H9 (cell line): ENCODE measurements at regions not wholly inside any gene's neighbourhood (a gene's known extent, or its start where the extent isn't known, plus 50 kb on each side); places are given as distances from the start of the nearest gene placed in this dataset.

Source experiments
- DNase-seq: peaks from one replicate; pipeline ENCODE4 v3.0.0-alpha.2; 2017
- H2AFZ ChIP-seq: one replicate; pipeline ENCODE4 v1.6.1; 2013; ENCODE audit warnings: mild to moderate bottlenecking, low read length, control low read depth, moderate library complexity
- H2AK5ac ChIP-seq: 2 replicates; pipeline ENCODE4 v1.6.1; 2013; ENCODE audit warnings: low read length, control low read depth, mixed read lengths; ENCODE audit not compliant: insufficient read length
- H2BK120ac ChIP-seq: one replicate; pipeline ENCODE4 v1.6.1; 2013; ENCODE audit warnings: low read depth, mild to moderate bottlenecking, low read length, control low read depth, inconsistent platforms; ENCODE audit not compliant: poor library complexity, severe bottlenecking
- H2BK12ac ChIP-seq: 2 replicates; pipeline ENCODE4 v1.6.1; 2013; ENCODE audit warnings: low read length, control low read depth, mixed read lengths, low read depth; ENCODE audit not compliant: insufficient read length
- H2BK15ac ChIP-seq: 2 replicates; pipeline ENCODE4 v1.6.1; 2013; ENCODE audit warnings: low read depth, low read length, control low read depth
- H2BK20ac ChIP-seq: one replicate; pipeline ENCODE4 v1.6.1; 2013; ENCODE audit warnings: low read depth, mild to moderate bottlenecking, low read length, control low read depth, inconsistent platforms; ENCODE audit not compliant: poor library complexity, severe bottlenecking
- H2BK5ac ChIP-seq: 2 replicates; pipeline ENCODE4 v1.6.1; 2013; ENCODE audit warnings: low read length, control low read depth, mixed read lengths; ENCODE audit not compliant: insufficient read length
- H3K14ac ChIP-seq: 2 replicates; pipeline ENCODE4 v1.6.1; 2013; ENCODE audit warnings: low read length, control low read depth; ENCODE audit not compliant: insufficient read depth
- H3K18ac ChIP-seq: 2 replicates; pipeline ENCODE4 v1.6.1; 2013; ENCODE audit warnings: low read depth, mild to moderate bottlenecking, mixed read lengths, low read length, control low read depth; ENCODE audit not compliant: insufficient read length
- H3K23ac ChIP-seq: 2 replicates; pipeline ENCODE4 v1.6.1; 2013; ENCODE audit warnings: low read length, control low read depth, mixed read lengths, low read depth; ENCODE audit not compliant: insufficient read length
- H3K23me2 ChIP-seq: 2 replicates; pipeline ENCODE4 v1.6.1; 2013; ENCODE audit warnings: low read depth, mild to moderate bottlenecking, mixed read lengths, low read length, control low read depth; ENCODE audit not compliant: insufficient read length, poor library complexity, severe bottlenecking
- H3K27ac ChIP-seq: 2 replicates; pipeline ENCODE4 v1.5.1; 2013; ENCODE audit warnings: low read length, control low read depth, mixed read lengths, low read depth; ENCODE audit not compliant: insufficient read length
- H3K27me3 ChIP-seq: 2 replicates; pipeline ENCODE4 v1.6.1; 2013; ENCODE audit warnings: low read length, control low read depth, inconsistent platforms; ENCODE audit not compliant: insufficient read depth
- H3K4ac ChIP-seq: 2 replicates; pipeline ENCODE4 v1.6.1; 2013; ENCODE audit warnings: low read depth, mild to moderate bottlenecking, control low read depth, inconsistent platforms, low read length, moderate library complexity
- H3K4me1 ChIP-seq: 2 replicates; pipeline ENCODE4 v1.6.1; 2013; ENCODE audit warnings: low read length, control low read depth, inconsistent platforms; ENCODE audit not compliant: insufficient read depth
- H3K4me2 ChIP-seq: 2 replicates; pipeline ENCODE4 v1.6.1; 2013; ENCODE audit warnings: low read length, control low read depth, mixed read lengths; ENCODE audit not compliant: insufficient read length, insufficient read depth
- H3K56ac ChIP-seq: 2 replicates; pipeline ENCODE4 v1.6.1; 2013; ENCODE audit warnings: low read depth, mild to moderate bottlenecking, mixed read lengths, low read length, control low read depth; ENCODE audit not compliant: insufficient read length
- H3K79me1 ChIP-seq: 2 replicates; pipeline ENCODE4 v1.6.1; 2013; ENCODE audit warnings: low read depth, mild to moderate bottlenecking, moderate library complexity, low read length, control low read depth, inconsistent platforms; ENCODE audit not compliant: insufficient read depth, poor library complexity, severe bottlenecking
- H3K79me2 ChIP-seq: 2 replicates; pipeline ENCODE4 v1.6.1; 2013; ENCODE audit warnings: low read length, control low read depth, inconsistent platforms; ENCODE audit not compliant: insufficient read depth
- H3K9ac ChIP-seq: 2 replicates; pipeline ENCODE4 v1.6.1; 2013; ENCODE audit warnings: low read length, control low read depth, mixed read lengths; ENCODE audit not compliant: insufficient read length; ENCODE audit errors: extremely low read depth
- H3K9me3 ChIP-seq: one replicate; pipeline ENCODE4 v1.6.1; 2013; ENCODE audit warnings: low read depth, low read length, inconsistent platforms; ENCODE audit not compliant: control insufficient read depth
- H3T11ph ChIP-seq: one replicate; pipeline ENCODE4 v1.6.1; 2013; ENCODE audit warnings: mild to moderate bottlenecking, low read length, control low read depth, inconsistent platforms
- H4K20me1 ChIP-seq: one replicate; pipeline ENCODE4 v1.6.1; 2013; ENCODE audit not compliant: control insufficient read depth, insufficient read length, insufficient read depth
- H4K5ac ChIP-seq: 2 replicates; pipeline ENCODE4 v1.6.1; 2013; ENCODE audit warnings: low read depth, mild to moderate bottlenecking, mixed read lengths, low read length, control low read depth; ENCODE audit not compliant: insufficient read length
- H4K8ac ChIP-seq: replicated peaks from 2 replicates; pipeline ENCODE4 v1.6.1; 2013; ENCODE audit warnings: low read length, control low read depth, mixed read lengths, low read depth; ENCODE audit not compliant: insufficient read length
- H4K91ac ChIP-seq: 2 replicates; pipeline ENCODE4 v1.6.1; 2013; ENCODE audit warnings: low read depth, mild to moderate bottlenecking, moderate library complexity, mixed read lengths, low read length, control low read depth; ENCODE audit not compliant: insufficient read length
- H3K27ac Mint-ChIP-seq, 3 experiments: 2 replicates in 2 of 3; 3 replicates in 1 of 3; pipeline ENCODE4 v1.8.0; 2020 to 2021; ENCODE audit warnings: mixed read lengths in 3 of 3, mild to moderate bottlenecking in 1 of 3, moderate library complexity in 1 of 3
- H3K27me3 Mint-ChIP-seq: 2 replicates; pipeline ENCODE4 v1.8.0; 2021; ENCODE audit warnings: low read depth, mild to moderate bottlenecking, moderate library complexity, mixed read lengths
- H3K36me3 Mint-ChIP-seq, 3 experiments: 2 replicates in 2 of 3; 3 replicates in 1 of 3; pipeline ENCODE4 v1.8.0; 2020 to 2021; ENCODE audit warnings: low read depth in 3 of 3, mixed read lengths in 3 of 3; ENCODE audit not compliant: insufficient read depth in 1 of 3
- H3K4me1 Mint-ChIP-seq, 2 experiments: 2 replicates each; pipeline ENCODE4 v1.8.0; 2020; ENCODE audit warnings: mixed read lengths in 2 of 2
- H3K4me3 Mint-ChIP-seq, 2 experiments: 2 replicates in 1 of 2; 3 replicates in 1 of 2; pipeline ENCODE4 v1.8.0; 2020 to 2021; ENCODE audit warnings: mild to moderate bottlenecking in 2 of 2, mixed read lengths in 2 of 2, moderate library complexity in 1 of 2
- H3K9me3 Mint-ChIP-seq, 2 experiments: 2 replicates in 1 of 2; 3 replicates in 1 of 2; pipeline ENCODE4 v1.8.0; 2020; ENCODE audit warnings: mild to moderate bottlenecking in 2 of 2, mixed read lengths in 2 of 2, moderate library complexity in 1 of 2
- CTCF ChIP-seq: fragments of 200-600 bp; sonication (generic); conservative IDR thresholded peaks from 3 replicates; pipeline ENCODE4 v1.8.0; 2021; ENCODE audit warnings: antibody characterized with exemption, mild to moderate bottlenecking

- Histone ChIP-seq H3K18ac (no peak overlapping the region), H2BK120ac (no peak overlapping the region), H2AFZ (no peak overlapping the region), H3K79me2 (no peaks in the 10 kb centered on the region), H4K20me1 (no peaks in the 10 kb centered on the region), H3K56ac (no peak overlapping the region), H3K79me1 (no peaks in the 10 kb centered on the region), H3K27ac (no peak overlapping the region), H4K91ac (no peak overlapping the region), H3K23ac (no peak overlapping the region), H2BK20ac (no peak overlapping the region), H3K4me1 (peaks cover 8% of the 10 kb centered on the region; the same call in 1 of the 2 replicates), H2AK5ac (no peak overlapping the region), H3K9ac (no peak overlapping the region), H3K14ac (no peak overlapping the region), H2BK12ac (no peak overlapping the region), H3K27me3 (no peaks in the 10 kb centered on the region), H2BK15ac (no peak overlapping the region), H3K23me2 (no peaks in the 10 kb centered on the region), H3K9me3 (no peaks in the 10 kb centered on the region), H4K8ac (no peak overlapping the region), H3T11ph (no peak overlapping the region), H3K4me2 (no peak overlapping the region), H4K5ac (no peak overlapping the region), H3K4ac (no peak overlapping the region), H2BK5ac (no peak overlapping the region)
- Mint-ChIP-seq H3K4me1 (peaks cover 38 to 49% of the 10 kb centered on the region in 2 experiments), H3K4me3 (no peak overlapping the region), H3K27me3 (no peaks in the 10 kb centered on the region), H3K9me3 (peaks cover 5 to 10% of the 10 kb centered on the region in 2 experiments; a peak in 2 of 5 replicates), H3K27ac (no peak overlapping the region), H3K36me3 (peaks cover 0 to 16% (median 6%) of the 10 kb centered on the region in 3 experiments; a peak in 5 of 7 replicates)
- no peak for TF ChIP-seq CTCF
- no peak for DNase-seq
These were observed 590.8 kb upstream of the ADGRB3 start for GRCh38 chr6:68044264-68044663.
